K562 (cell line): ENCODE measurements at regions not wholly inside any gene's neighbourhood (a gene's known extent, or its start where the extent isn't known, plus 50 kb on each side); places are given as distances from the start of the nearest gene placed in this dataset.

ENCODE experiments used
- ATAC-seq: fragments of 200-7000 bp; cut with Tn5 transposase; 3 replicates; pipeline ENCODE4 v1.9.1; 2020; ENCODE audit warnings: moderate library complexity
- BruUV-seq: library from RNA; stranded (reverse); fragments of 400-500 nt; replicated peaks from 2 replicates; lab custom pipeline; 2021; lab: Mats Ljungman, UMichigan
- CTCF ChIA-PET: fragments of 300-600 bp; formaldehyde crosslinking; extraction: SDS; loops from one replicate; lab custom pipeline; 2021; ENCODE audit warnings: low intra/inter-chr PET ratio; lab: Yijun Ruan, JAX
- POLR2A ChIA-PET: fragments of 300-600, 350-650 bp; sonication (Branson Sonifier 250); formaldehyde crosslinking; extraction: SDS; loops from one replicate; lab custom pipeline; 2021; ENCODE audit warnings: antibody characterized with exemption, inconsistent platforms; lab: Yijun Ruan, JAX
- DNase-seq, 4 experiments: peaks; one replicate each; pipeline versions ENCODE4 v3.0.0 to v3.0.0-alpha.2; 2011 to 2018; ENCODE audit warnings: low spot score in 3 of 4, mixed read lengths in 3 of 4; ENCODE audit errors: extremely low read depth in 1 of 4
- FAIRE-seq: peaks from 2 replicates; lab custom pipeline; 2011; peaks lifted over from hg19 to GRCh38; lab: Jason Lieb, UNC
- H2AFZ ChIP-seq: 2 replicates; pipeline ENCODE4 v1.6.0; 2011; ENCODE audit warnings: low read depth, low read length, control low read depth, inconsistent platforms
- H3K27ac ChIP-seq: fragments of 200-600 bp; 3 replicates; pipeline ENCODE4 v1.8.0; 2011; ENCODE audit warnings: low read depth, mild to moderate bottlenecking, control low read depth, inconsistent platforms, low read length, moderate library complexity, mixed read lengths; ENCODE audit errors: extremely low read depth
- H3K27me3 ChIP-seq, 2 experiments: fragments of 300-600 bp in 1 of 2; 2 replicates in 1 of 2; 3 replicates in 1 of 2; pipeline versions ENCODE4 v1.6.0 to v1.8.0; 2011; ENCODE audit warnings: inconsistent platforms in 2 of 2, low read length in 2 of 2, mild to moderate bottlenecking in 1 of 2, mixed read lengths in 1 of 2, moderate library complexity in 1 of 2; ENCODE audit not compliant: control insufficient read depth in 2 of 2, insufficient read depth in 2 of 2
- H3K36me3 ChIP-seq: fragments of 300-600 bp; 3 replicates; pipeline ENCODE4 v1.8.0; 2011; ENCODE audit warnings: mild to moderate bottlenecking, low read length, inconsistent platforms; ENCODE audit not compliant: control insufficient read depth, insufficient read depth
- H3K4me1 ChIP-seq, 2 experiments: fragments of 200-600 bp in 1 of 2; replicated peaks in 1 of 2; 2 replicates in 1 of 2; 3 replicates in 1 of 2; pipeline versions ENCODE4 v1.5.1 to v1.8.0; 2011; ENCODE audit warnings: inconsistent platforms in 2 of 2, low read length in 2 of 2, mild to moderate bottlenecking in 1 of 2, mixed read lengths in 1 of 2, moderate library complexity in 1 of 2; ENCODE audit not compliant: control insufficient read depth in 2 of 2, insufficient read depth in 2 of 2
- H3K4me2 ChIP-seq: 2 replicates; pipeline ENCODE4 v1.6.1; 2011; ENCODE audit warnings: low read length, control low read depth, inconsistent platforms, mixed read lengths; ENCODE audit not compliant: insufficient read depth
- H3K4me3 ChIP-seq: fragments of 200-600 bp; sonication (generic), shearing (Covaris generic); 2 replicates; pipeline ENCODE4 v1.5.1; 2016; ENCODE audit warnings: control low read depth, inconsistent platforms
- H3K79me2 ChIP-seq: fragments of 200-600 bp; 3 replicates; pipeline ENCODE4 v1.8.0; 2011; ENCODE audit warnings: low read length, inconsistent platforms; ENCODE audit not compliant: control insufficient read depth, insufficient read depth
- H3K9ac ChIP-seq, 2 experiments: 2 replicates each; pipeline versions ENCODE4 v1.6.0 to v1.6.1; 2011; ENCODE audit warnings: low read depth in 2 of 2, low read length in 2 of 2, control low read depth in 1 of 2, inconsistent platforms in 1 of 2, mild to moderate bottlenecking in 1 of 2, mixed read lengths in 1 of 2; ENCODE audit not compliant: insufficient read depth in 1 of 2
- H3K9me1 ChIP-seq: one replicate; pipeline ENCODE4 v1.6.0; 2011; ENCODE audit warnings: inconsistent platforms, mild to moderate bottlenecking, low read length, moderate library complexity; ENCODE audit not compliant: control insufficient read depth, insufficient read depth
- H3K9me3 ChIP-seq: replicated peaks from 2 replicates; pipeline ENCODE4 v1.5.1; 2011; ENCODE audit warnings: low read depth, low read length, inconsistent platforms; ENCODE audit not compliant: control insufficient read depth, insufficient read depth
- H4K20me1 ChIP-seq: replicated peaks from 2 replicates; pipeline ENCODE4 v1.6.1; 2011; ENCODE audit warnings: low read length, inconsistent platforms, mixed read lengths; ENCODE audit not compliant: control insufficient read depth, insufficient read depth
- CEBPZ ChIP-seq: fragments of 150-350 bp; IDR thresholded peaks from 2 replicates; pipeline ENCODE4 v1.6.1; 2014; ENCODE audit warnings: low read depth, mild to moderate bottlenecking, low read length, borderline replicate concordance
- CREBBP ChIP-seq: IDR thresholded peaks from one replicate; pipeline ENCODE4 v1.6.1; 2012; ENCODE audit warnings: low read depth, mild to moderate bottlenecking, control low read depth, inconsistent platforms, low read length
- DNMT1 ChIP-seq: fragments of 450-650 bp; IDR thresholded peaks from 2 replicates; pipeline ENCODE4 v1.6.1; 2016; ENCODE audit warnings: antibody characterized with exemption, mild to moderate bottlenecking
- KLF6 ChIP-seq: fragments of 250-450 bp; sonication (Bioruptor Pico); IDR thresholded peaks from 2 replicates; pipeline ENCODE4 v1.4.0; 2020; ENCODE audit warnings: mild to moderate bottlenecking, moderate library complexity, borderline replicate concordance
- STAT6 ChIP-seq: sonication (generic); formaldehyde crosslinking; IDR thresholded peaks from 2 replicates; pipeline ENCODE4 v1.8.1; 2023; ENCODE audit warnings: mild to moderate bottlenecking, missing genetic modification reagents
- TCF7 ChIP-seq: sonication (generic); IDR thresholded peaks from 2 replicates; pipeline ENCODE4 v1.6.1; 2016; ENCODE audit warnings: antibody characterized with exemption, borderline replicate concordance
- THRA ChIP-seq: fragments of 450-650 bp; IDR thresholded peaks from 2 replicates; pipeline ENCODE4 v1.6.1; 2017; ENCODE audit warnings: mild to moderate bottlenecking, moderate library complexity
- ZNF133 ChIP-seq: fragments of 250-450 bp; sonication (Bioruptor Pico); IDR thresholded peaks from 2 replicates; pipeline ENCODE4 v1.4.0; 2020; ENCODE audit warnings: mild to moderate bottlenecking
- ZNF57 ChIP-seq: fragments of 450-650 bp; formaldehyde crosslinking; IDR thresholded peaks from 2 replicates; pipeline ENCODE4 v1.4.0; 2020; ENCODE audit warnings: mild to moderate bottlenecking, moderate library complexity
- ZNF780A ChIP-seq: fragments of 250-450 bp; sonication (Bioruptor Pico); IDR thresholded peaks from 2 replicates; pipeline ENCODE4 v1.5.0; 2021; ENCODE audit warnings: mild to moderate bottlenecking
- WGBS: fragments of 100-300 bp; shearing (Covaris generic); methylation state at CpG from one replicate; pipeline ENCODE4 v1.1.6; 2016; ENCODE audit warnings: low coverage, mixed read lengths; ENCODE audit not compliant: insufficient coverage; ENCODE audit errors: missing lambda C conversion rate; 5-methylcytosine and 5-hydroxymethylcytosine counted together
- in situ Hi-C: fragments of 300-500 bp; cut with MboI; formaldehyde crosslinking; loops from 4 replicates; pipeline ENCODE4 v1.15.0; 2018; ENCODE audit warnings: inconsistent platforms, mixed read lengths
- intact Hi-C: fragments of 100-400 bp; cut with micrococcal nuclease; formaldehyde crosslinking; loops from 2 replicates; pipeline ENCODE4 v1.14.2; 2022

GRCh38 chr2:65864619-65865018, 432.2 kb upstream of the SPRED2 start:
- no peak overlapping the region for H3K4me2 ChIP-seq
- H3K79me2 ChIP-seq, result no peaks in the 10 kb centered on the region
- H3K9ac ChIP-seq, result no peak overlapping the region
- POLR2A ChIA-PET, result interaction anchor here (1.9 kb wide), 1 partner anchor 15 kb away, joined by 4 read pairs; no protein-coding TSS in a partner anchor
- CTCF ChIA-PET, result no interaction called here
- no peak for DNase-seq
- H4K20me1 ChIP-seq, result no peaks in the 10 kb centered on the region
- H3K4me3 ChIP-seq, result no peak overlapping the region
- in situ Hi-C loops, result no loop called here
- H3K27me3 ChIP-seq, result peaks cover 10 to 11% of the 10 kb centered on the region in 2 experiments; a peak in 4 of 5 replicates
- no peaks in the 10 kb centered on the region for H3K36me3 ChIP-seq
- H2AFZ ChIP-seq, result no peak overlapping the region
- no peak for FAIRE-seq
- H3K9me1 ChIP-seq, result no peaks in the 10 kb centered on the region
- 37% methylated on average over 5 of the region's 5 CpGs for WGBS
- ATAC-seq, result no peak
- intact Hi-C loops, result no loop called here
- H3K4me1 ChIP-seq, result no peaks in the 10 kb centered on the region; a peak in 1 of 5 replicates
- no peaks in the 10 kb centered on the region for H3K9me3 ChIP-seq
- BruUV-seq, result no TSS peak
- TF ChIP-seq THRA (no peak), ZNF133 (no peak), CREBBP (no peak), ZNF780A (CRISPR knock-in tag) (no peak)
- no peak overlapping the region for H3K27ac ChIP-seq

GRCh38 chr2:65863713-65864112, 431.3 kb upstream of the SPRED2 start:
- H3K9me1 ChIP-seq, result no peaks in the 10 kb centered on the region
- H3K27me3 ChIP-seq, result peaks cover 7 to 10% of the 10 kb centered on the region in 2 experiments; a peak in 3 of 5 replicates
- no peak for FAIRE-seq
- BruUV-seq, result no TSS peak
- H3K9me3 ChIP-seq, result no peaks in the 10 kb centered on the region
- in situ Hi-C loops (no loop called here), intact Hi-C loops (no loop called here)
- no peak overlapping the region for H2AFZ ChIP-seq
- H3K36me3 ChIP-seq, result no peaks in the 10 kb centered on the region
- ChIA-PET POLR2A (no interaction called here), CTCF (no interaction called here)
- H3K4me1 ChIP-seq, result no peaks in the 10 kb centered on the region; a peak in 1 of 5 replicates
- no peak overlapping the region for H3K27ac ChIP-seq
- H3K79me2 ChIP-seq, result no peaks in the 10 kb centered on the region
- no peak overlapping the region for H3K9ac ChIP-seq
- H3K4me3 ChIP-seq, result no peak overlapping the region
- no peak for DNase-seq
- H4K20me1 ChIP-seq, result no peaks in the 10 kb centered on the region
- H3K4me2 ChIP-seq, result no peak overlapping the region
- ATAC-seq, result no peak
- TF ChIP-seq STAT6 (no peak), CEBPZ (no peak), ZNF57 (no peak), TCF7 (no peak), KLF6 (CRISPR knock-in tag) (no peak), DNMT1 (no peak)
